HG03045 (cell line): ENCODE measurements at regions not wholly inside any gene's neighbourhood (a gene's known extent, or its start where the extent isn't known, plus 50 kb on each side); places are given as distances from the start of the nearest gene placed in this dataset.
"Not testable (repeated sequence)": the region's sequence is repeated elsewhere in the genome, so short reads cannot be mapped to it uniquely, and the experiment has no call there.

Source experiments
- ATAC-seq: cut with Tn5 transposase; IDR thresholded peaks from one replicate; pipeline ENCODE4 v1.9.1; 2021; ENCODE audit warnings: mild to moderate bottlenecking, moderate library complexity; ENCODE audit not compliant: unreplicated experiment

GRCh38 chr6:134822920-134823709 is 126.8 kb downstream of the ALDH8A1 start:
- ATAC-seq = peak; percentile 66

DNA sequence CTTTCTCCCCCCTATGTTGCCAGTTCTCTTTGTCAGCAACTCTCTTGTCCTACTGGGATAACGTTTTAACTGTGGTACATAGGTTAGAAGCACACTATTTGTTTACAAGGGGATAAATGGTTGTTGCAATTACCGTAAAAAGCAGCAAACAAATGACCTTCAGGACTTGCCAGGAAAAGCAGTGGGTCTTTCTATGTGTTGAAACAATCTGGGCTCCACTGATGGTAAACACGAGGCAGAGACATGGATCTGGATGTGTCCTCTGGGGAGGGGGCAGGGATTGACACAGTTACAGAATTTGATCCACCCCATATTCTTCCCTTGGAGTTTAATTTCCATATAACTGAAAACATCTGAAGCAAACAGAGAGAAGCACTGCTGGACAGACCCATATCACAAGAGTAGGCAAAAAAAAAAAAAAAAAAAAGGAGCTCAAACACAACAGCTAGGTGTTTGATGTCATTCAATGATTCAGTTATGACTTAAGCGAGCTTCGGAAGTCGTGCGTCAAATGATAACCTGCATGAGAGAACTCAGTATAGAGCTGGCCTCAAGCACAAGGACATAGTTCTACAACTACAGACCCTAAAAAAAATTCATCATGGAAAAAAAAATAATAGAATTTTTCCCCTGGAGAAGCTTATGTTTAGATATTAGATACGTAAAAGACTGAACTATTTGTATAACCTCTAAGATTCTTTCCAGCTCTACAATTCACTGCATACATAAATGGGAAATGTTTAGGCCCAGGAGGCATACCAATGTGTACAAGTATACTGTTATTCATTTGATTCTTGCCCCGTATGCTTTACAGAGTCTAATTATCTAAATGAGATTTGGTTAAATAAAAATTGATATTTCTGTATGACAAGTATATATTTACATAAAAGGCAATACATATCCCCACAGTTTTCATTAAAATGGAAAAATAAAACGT is 127.7 kb downstream of the ALDH8A1 start:
- no peak for ATAC-seq

DNA sequence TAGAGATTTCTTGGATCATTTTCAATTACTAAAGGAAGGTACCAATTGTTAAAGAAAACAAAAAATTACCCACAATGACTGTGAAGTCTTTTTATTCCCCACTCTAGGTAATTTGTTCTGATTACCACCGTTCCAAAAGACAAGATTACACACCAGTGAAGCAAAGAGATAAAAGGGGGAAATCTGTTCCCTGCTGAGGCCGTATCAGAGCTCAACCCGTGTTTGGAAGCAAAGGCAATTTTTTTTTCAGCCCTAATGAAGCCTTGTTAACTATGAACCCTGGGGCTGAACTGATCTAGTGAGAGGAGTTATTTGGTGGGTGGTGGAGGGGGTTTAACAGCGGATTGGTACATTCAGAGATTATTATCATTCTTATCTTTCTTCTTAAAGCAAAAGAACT is 128.5 kb downstream of the ALDH8A1 start:
- no peak for ATAC-seq

- ATAC-seq = no peak
These were observed 129.8 kb downstream of the ALDH8A1 start for GRCh38 chr6:134819863-134820800.

DNA sequence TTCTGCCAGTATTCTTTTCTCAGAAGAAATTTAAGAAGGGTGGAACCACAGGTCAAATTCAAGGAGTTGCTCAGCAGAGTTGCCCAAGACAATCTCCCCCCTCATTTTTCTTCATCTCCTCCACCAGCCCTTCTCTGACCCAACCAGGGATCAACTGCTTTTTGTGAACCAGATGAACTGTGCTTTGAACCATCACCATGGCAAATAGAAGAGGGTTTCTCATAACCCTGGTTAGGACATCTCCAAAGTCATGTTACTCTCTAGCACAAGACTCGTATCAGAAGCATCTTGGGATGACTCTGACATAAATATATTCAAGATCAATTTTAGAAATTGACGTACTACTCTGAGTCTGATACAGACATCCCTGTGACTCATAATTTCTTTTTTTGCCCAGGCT is 130.7 kb downstream of the ALDH8A1 start:
- no peak for ATAC-seq

DNA sequence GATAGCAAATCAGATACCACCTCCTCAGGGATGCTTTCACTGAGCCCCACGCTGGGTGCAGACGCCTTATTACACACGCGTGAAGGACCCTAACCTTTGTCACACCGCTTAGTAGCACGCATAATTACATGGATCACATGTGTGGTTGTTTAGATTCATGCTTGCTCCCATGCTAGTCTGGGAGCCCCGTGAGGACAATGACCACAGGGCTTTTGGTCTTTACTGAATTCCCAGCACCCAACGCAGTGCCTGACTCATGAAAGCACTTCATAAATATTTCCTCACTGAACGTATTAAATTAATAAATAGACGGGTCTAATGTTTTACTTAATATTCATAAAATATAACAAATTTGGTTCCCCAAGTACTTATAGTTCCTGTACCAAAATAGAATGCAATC is 132.5 kb downstream of the ALDH8A1 start:
- no peak for ATAC-seq

DNA sequence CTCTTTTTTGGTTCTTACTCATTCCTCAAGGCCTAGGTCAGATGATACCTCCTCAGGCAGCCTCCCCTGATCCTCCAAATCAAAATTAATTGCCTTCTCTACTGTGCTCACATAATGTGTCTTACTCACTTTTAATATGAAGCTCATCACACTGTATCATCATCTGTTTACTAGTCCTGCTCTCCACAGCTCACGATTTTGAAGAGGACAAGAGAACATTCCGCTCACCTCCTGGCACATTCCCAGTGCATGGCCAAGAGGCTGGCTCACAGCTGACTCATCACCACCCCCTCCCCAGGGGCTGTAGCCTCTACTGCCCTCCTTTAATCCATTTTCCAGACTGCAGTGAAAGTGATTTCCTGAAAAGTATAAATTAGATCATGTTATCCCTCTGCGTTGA is 133.1 kb downstream of the ALDH8A1 start:
- no peak for ATAC-seq

DNA sequence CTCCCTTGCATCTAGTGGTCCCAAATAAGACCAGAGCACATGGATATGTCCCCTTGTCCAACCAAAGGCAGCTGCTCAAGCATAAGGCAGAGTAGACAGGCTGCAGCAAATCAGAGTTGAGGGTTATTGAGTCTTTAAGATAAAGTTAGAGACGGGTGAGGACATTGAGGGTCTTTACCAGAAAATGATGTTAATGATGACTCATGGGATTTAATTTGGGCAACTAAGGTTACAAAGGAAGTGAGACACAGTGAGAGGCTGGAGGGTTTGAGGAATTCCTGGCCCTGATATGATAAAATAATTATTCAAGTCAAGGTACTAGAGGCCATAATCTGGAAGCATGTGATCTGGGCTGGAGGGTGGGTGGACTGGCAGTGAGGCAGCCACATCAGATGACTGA is 133.6 kb downstream of the ALDH8A1 start:
- ATAC-seq = no peak

GRCh38 chr6:134814076-134814695 is 135.7 kb downstream of the ALDH8A1 start:
- ATAC-seq = no peak

DNA sequence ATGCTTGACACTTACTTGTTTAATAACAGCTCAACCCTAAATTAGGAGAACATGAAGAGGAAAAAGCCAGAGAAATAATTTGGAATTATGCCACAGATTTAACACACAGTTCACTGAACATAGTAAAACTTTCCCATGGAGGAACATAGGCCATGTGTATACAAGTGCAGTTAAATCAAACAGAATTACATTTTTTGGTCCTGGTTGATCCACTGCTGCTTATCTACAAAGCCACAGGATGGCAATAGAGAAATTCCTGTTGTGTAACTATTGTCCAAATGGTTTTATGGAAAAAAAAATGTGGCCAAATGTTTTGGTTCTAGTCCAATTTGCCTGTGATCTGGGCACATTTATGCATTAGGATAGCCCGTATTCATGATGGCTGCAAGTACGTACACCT is 136.8 kb downstream of the ALDH8A1 start:
- ATAC-seq = no peak

- ATAC-seq = no peak
These were observed 139.5 kb downstream of the ALDH8A1 start for GRCh38 chr6:134810402-134810801.

GRCh38 chr6:134809130-134809529 is 140.8 kb downstream of the ALDH8A1 start:
- no peak for ATAC-seq

GRCh38 chr6:134806180-134806798 is 143.6 kb downstream of the ALDH8A1 start:
- no peak for ATAC-seq

DNA sequence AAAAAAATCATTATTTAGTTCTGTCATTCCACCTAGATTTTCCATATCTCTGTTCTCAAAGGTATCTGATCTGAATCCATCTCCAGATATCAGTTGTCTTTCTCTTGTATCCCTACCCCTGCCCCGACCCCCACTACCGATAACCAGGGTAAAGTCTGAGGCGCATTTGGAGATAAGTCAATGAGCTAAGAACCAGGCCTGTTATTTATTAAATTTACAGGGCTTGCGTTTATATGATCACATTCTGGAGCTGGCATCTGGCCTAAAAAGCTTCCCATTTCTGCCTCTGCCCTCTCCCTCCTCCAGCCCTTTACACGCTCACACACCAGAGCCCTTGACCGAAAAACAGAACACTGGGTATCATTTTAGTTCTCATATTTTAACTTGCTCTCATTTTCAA is 144.7 kb downstream of the ALDH8A1 start:
- no peak for ATAC-seq

- ATAC-seq = not testable (repeated sequence)
These were observed 145.6 kb downstream of the ALDH8A1 start for GRCh38 chr6:134804311-134804710.

DNA sequence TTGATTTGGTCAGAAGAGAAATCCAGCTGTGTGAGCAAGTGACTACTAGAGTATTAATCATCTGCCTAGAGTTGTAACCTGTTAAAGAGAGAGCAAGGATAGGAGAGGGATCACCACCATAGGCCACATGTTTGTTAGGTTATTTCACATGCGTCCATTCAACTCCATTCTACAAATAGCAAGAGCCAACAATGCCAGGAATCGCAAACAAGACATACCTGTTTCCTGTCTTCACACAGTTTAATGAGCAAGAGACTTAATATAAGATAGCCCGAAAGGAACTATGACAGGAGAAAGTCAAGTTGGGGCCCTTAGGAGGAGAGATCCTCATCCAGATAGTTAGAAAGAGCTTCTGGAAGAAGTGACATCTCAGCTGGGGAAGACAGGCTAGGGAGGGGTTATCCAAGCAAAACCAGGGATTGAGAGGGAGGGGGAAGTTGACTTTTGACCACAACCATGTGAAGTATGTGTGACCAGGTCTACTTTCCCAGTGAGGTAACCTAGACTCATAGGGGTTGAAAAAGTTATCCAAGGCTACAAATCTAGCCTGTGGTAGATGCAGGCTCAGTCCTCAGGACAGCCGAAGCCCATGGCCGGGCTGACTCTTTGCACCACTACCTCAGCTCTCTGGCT is 147.4 kb downstream of the ALDH8A1 start:
- no peak for ATAC-seq

GRCh38 chr6:134797400-134798113 is 152.3 kb downstream of the ALDH8A1 start:
- ATAC-seq = no peak

DNA sequence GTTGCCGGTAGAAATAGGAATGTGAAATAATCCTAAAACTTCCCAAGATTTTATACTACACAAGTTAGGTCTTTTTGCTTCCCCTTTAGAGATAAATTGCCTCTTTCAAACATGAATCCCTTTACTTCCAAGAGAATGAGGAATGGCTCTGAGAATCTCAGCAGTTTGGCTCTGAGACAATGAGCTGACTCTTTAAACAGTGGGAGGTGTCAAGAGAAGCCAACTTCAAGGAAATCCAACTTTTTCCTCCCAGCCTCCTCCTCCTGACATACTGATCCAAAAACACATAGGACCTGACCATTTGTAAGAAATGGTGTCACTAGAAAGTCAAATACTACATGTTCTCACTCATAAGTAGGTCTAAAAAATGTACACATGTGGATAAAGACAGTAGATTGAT is 154.2 kb downstream of the ALDH8A1 start:
- ATAC-seq = no peak

DNA sequence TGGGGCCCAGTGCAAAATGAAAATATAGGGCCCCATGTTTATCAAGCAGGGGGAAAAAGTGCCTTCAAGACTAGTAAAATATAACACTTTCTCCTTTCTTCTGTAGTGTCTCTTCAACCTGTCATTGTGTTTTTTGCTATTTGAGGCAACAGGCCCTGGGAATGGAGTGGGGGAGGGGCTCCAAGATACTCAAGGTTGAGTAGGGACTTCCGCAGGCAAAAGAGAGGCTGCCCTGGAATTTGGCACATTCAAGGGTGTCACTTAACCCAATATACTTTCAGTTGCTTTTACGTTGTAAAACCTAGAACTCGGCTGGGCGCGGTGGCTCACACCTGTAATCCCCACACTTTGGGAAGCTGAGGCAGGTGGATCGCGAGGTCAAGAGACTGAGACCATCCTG is 154.9 kb downstream of the ALDH8A1 start:
- no peak for ATAC-seq
